ENCODE measurements at regions not wholly inside any gene's neighbourhood (a gene's known extent, or its start where the extent isn't known, plus 50 kb on each side); places are given as distances from the start of the nearest gene placed in this dataset.

GRCh38 chr7:155998766-155999630, 186.7 kb upstream of the SHH start:
- no peak for DNase-seq

GRCh38 chr7:155998328-155998691, 186.0 kb upstream of the SHH start:
- no peak for DNase-seq

- peak in 2 of 51 donors; percentile 4 to 11 for DNase-seq
Observed at GRCh38 chr7:155997431-155998327, 185.4 kb upstream of the SHH start.

- DNase-seq: no peak
Observed at GRCh38 chr7:155996718-155997280, 184.5 kb upstream of the SHH start.

- no peak for DNase-seq
Observed at GRCh38 chr7:155995183-155995612, 182.9 kb upstream of the SHH start.

- DNase-seq: no peak
Observed at GRCh38 chr7:155994279-155994811, 182.1 kb upstream of the SHH start.

GRCh38 chr7:155993420-155994278, 181.4 kb upstream of the SHH start:
- DNase-seq: no peak

GRCh38 chr7:155992974-155993373, 180.7 kb upstream of the SHH start:
- no peak for DNase-seq

- no peak for DNase-seq
Observed at GRCh38 chr7:155992538-155992937, 180.3 kb upstream of the SHH start.

- no peak for DNase-seq
Observed at GRCh38 chr7:155992107-155992506, 179.8 kb upstream of the SHH start.

- DNase-seq: no peak
Observed at GRCh38 chr7:155991470-155991869, 179.2 kb upstream of the SHH start.

- DNase-seq: no peak
Observed at GRCh38 chr7:155988416-155988815, 176.2 kb upstream of the SHH start.

GRCh38 chr7:155987681-155988235, 175.5 kb upstream of the SHH start:
- no peak for DNase-seq

GRCh38 chr7:155986497-155987160, 174.4 kb upstream of the SHH start:
- DNase-seq: no peak

GRCh38 chr7:155985518-155986250, 173.4 kb upstream of the SHH start:
- DNase-seq: no peak

- DNase-seq: no peak
Observed at GRCh38 chr7:155984609-155985405, 172.5 kb upstream of the SHH start.

- no peak for DNase-seq
Observed at GRCh38 chr7:155984028-155984580, 171.8 kb upstream of the SHH start.
